IMR-90 (cell line): ENCODE measurements at regions not wholly inside any gene's neighbourhood (a gene's known extent, or its start where the extent isn't known, plus 50 kb on each side); places are given as distances from the start of the nearest gene placed in this dataset.

Experiments
- CEBPB ChIP-seq: IDR thresholded peaks from 2 replicates; pipeline ENCODE4 v1.6.1; 2012; ENCODE audit warnings: low read depth, low read length, improper control_type of control experiment
- ELK1 ChIP-seq: fragments of 150-350 bp; IDR thresholded peaks from 2 replicates; pipeline ENCODE4 v1.6.1; 2016; ENCODE audit warnings: low read depth, mild to moderate bottlenecking, low read length, moderate library complexity, borderline replicate concordance
- FOS ChIP-seq: fragments of 150-350 bp; IDR thresholded peaks from 2 replicates; pipeline ENCODE4 v1.6.1; 2016; ENCODE audit warnings: low read depth, low read length
- MAFK ChIP-seq: IDR thresholded peaks from 2 replicates; pipeline ENCODE4 v1.6.1; 2012; ENCODE audit warnings: low read depth, low read length, improper control_type of control experiment
- POLR2A ChIP-seq: IDR thresholded peaks from 2 replicates; pipeline ENCODE4 v1.6.1; 2012; ENCODE audit warnings: mild to moderate bottlenecking, low read depth, low read length
- RAD21 ChIP-seq: IDR thresholded peaks from 2 replicates; pipeline ENCODE4 v1.6.1; 2012; ENCODE audit warnings: low read length, improper control_type of control experiment
- RCOR1 ChIP-seq: IDR thresholded peaks from 2 replicates; pipeline ENCODE4 v1.6.1; 2012; ENCODE audit warnings: mild to moderate bottlenecking, low read length, improper control_type of control experiment; ENCODE audit not compliant: insufficient replicate concordance
- RFX5 ChIP-seq: IDR thresholded peaks from 2 replicates; pipeline ENCODE4 v1.8.0; 2012; ENCODE audit warnings: low read depth, mild to moderate bottlenecking, low read length, moderate library complexity
- SMC3 ChIP-seq: fragments of 150-350 bp; IDR thresholded peaks from 2 replicates; pipeline ENCODE4 v1.6.1; 2016; ENCODE audit warnings: low read depth, mild to moderate bottlenecking, antibody characterized with exemption, low read length, moderate library complexity
- USF2 ChIP-seq: fragments of 150-350 bp; IDR thresholded peaks from 2 replicates; pipeline ENCODE4 v1.6.1; 2017; ENCODE audit warnings: mild to moderate bottlenecking, antibody characterized with exemption, low read length, low read depth
- TF ChIP-seq, protein P1 (sequence below): conservative IDR thresholded peaks from 2 replicates; pipeline ENCODE4 v1.5.1; 2012; ENCODE audit warnings: mild to moderate bottlenecking, low read depth, low read length, improper control_type of control experiment

- TF ChIP-seq, protein P1, sequence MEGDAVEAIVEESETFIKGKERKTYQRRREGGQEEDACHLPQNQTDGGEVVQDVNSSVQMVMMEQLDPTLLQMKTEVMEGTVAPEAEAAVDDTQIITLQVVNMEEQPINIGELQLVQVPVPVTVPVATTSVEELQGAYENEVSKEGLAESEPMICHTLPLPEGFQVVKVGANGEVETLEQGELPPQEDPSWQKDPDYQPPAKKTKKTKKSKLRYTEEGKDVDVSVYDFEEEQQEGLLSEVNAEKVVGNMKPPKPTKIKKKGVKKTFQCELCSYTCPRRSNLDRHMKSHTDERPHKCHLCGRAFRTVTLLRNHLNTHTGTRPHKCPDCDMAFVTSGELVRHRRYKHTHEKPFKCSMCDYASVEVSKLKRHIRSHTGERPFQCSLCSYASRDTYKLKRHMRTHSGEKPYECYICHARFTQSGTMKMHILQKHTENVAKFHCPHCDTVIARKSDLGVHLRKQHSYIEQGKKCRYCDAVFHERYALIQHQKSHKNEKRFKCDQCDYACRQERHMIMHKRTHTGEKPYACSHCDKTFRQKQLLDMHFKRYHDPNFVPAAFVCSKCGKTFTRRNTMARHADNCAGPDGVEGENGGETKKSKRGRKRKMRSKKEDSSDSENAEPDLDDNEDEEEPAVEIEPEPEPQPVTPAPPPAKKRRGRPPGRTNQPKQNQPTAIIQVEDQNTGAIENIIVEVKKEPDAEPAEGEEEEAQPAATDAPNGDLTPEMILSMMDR = no peak
- no peak for TF ChIP-seq FOS
- no peak for TF ChIP-seq ELK1
- TF ChIP-seq POLR2A = no peak
- no peak for TF ChIP-seq USF2
- no peak for TF ChIP-seq RAD21
- TF ChIP-seq CEBPB = no peak
- no peak for TF ChIP-seq MAFK
- no peak for TF ChIP-seq SMC3
- TF ChIP-seq RFX5 = no peak
- TF ChIP-seq RCOR1 = no peak
Measured at GRCh38 chr2:13508671-13509070, 791.9 kb downstream of the TRIB2 start.
